Lower leg skin (tissue), 4 donors: ENCODE measurements at regions not wholly inside any gene's neighbourhood (a gene's known extent, or its start where the extent isn't known, plus 50 kb on each side); places are given as distances from the start of the nearest gene placed in this dataset.

Source experiments
- DNase-seq, 2 donors: peaks; one replicate each; pipeline ENCODE4 v3.0.0-alpha.2; 2019; ENCODE audit warnings: low spot score in 2 of 2
- H3K4me3 ChIP-seq: fragments of 200-600 bp; sonication (generic); 2 replicates; pipeline ENCODE4 v1.5.1; 2017; ENCODE audit warnings: mild to moderate bottlenecking, low read depth; ENCODE audit not compliant: poor library complexity, severe bottlenecking
- CTCF ChIP-seq, 3 donors: fragments of 450-650 bp; IDR thresholded peaks; one replicate each; pipeline ENCODE4 v1.5.1; 2016; ENCODE audit warnings: antibody characterized with exemption in 3 of 3, mild to moderate bottlenecking in 3 of 3, moderate library complexity in 2 of 3
- POLR2A ChIP-seq, 2 donors: fragments of 450-650 bp; IDR thresholded peaks; one replicate each; pipeline ENCODE4 v1.6.1; 2016 to 2017; ENCODE audit warnings: antibody characterized with exemption in 2 of 2, mild to moderate bottlenecking in 1 of 2, moderate library complexity in 1 of 2
- WGBS, 2 donors: methylation state at CpG; one replicate each; pipeline ENCODE4 v1.1.5; 2018; 5-methylcytosine and 5-hydroxymethylcytosine counted together
- intact Hi-C: fragments of 100-400 bp; cut with DNase I; formaldehyde crosslinking; loops from one replicate; pipeline ENCODE4 v1.15.0; 2023; ENCODE audit warnings: low total_unique reads

DNA sequence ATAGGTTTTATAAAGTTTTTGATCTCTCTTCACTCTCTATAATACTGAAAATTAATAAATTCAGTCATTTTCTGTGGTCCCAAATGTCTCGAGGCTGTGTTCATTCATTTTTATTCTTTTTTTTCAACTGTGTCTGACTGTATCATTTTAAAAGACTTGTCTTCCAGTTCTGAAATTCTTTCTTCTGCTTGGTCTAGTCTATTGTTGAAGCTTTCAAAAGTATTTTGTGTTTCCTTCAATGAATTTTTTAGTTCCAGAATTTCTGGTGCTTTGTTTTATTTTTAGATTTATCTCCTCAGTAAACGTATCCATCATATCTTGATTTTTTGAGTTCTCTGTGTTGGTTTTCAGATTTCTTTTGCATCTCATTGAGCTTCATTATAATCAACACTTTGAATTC is 161.0 kb upstream of the CHRM3 start:
- intact Hi-C loops, result no loop called here
- no peak for DNase-seq
- WGBS, 2 donors, result 81 to 86% methylated on average over 2 of the region's 2 CpGs
- no peak overlapping the region for H3K4me3 ChIP-seq
- TF ChIP-seq CTCF (IDR thresholded peaks at IDR 0.05) (no peak), POLR2A (IDR thresholded peaks at IDR 0.05) (no peak)

DNA sequence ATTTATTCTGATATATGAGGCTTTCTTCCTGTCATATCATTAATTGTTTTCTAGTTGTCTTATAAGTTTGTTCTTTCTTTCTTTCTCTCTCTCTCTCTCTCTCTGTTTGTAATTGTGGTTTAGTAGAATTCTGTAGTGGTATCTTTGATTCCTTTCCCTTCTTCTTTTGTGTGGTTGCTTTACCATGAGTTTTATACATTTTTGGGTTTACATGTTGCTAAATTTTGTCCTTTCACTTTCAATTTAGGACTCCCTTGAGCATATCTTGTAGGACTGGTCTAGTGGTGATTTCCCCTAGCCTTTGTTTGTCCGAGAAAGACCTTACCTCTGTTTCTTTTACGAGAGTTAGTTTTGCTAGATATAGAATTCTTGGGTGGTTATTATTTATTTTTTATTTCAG is 162.3 kb upstream of the CHRM3 start:
- intact Hi-C loops, result no loop called here
- DNase-seq, result no peak
- TF ChIP-seq POLR2A (IDR thresholded peaks at IDR 0.05) (no peak), CTCF (IDR thresholded peaks at IDR 0.05) (no peak)
- H3K4me3 ChIP-seq, result no peak overlapping the region
- WGBS, 2 donors, result 83 to 90% methylated on average over 2 of the region's 2 CpGs

DNA sequence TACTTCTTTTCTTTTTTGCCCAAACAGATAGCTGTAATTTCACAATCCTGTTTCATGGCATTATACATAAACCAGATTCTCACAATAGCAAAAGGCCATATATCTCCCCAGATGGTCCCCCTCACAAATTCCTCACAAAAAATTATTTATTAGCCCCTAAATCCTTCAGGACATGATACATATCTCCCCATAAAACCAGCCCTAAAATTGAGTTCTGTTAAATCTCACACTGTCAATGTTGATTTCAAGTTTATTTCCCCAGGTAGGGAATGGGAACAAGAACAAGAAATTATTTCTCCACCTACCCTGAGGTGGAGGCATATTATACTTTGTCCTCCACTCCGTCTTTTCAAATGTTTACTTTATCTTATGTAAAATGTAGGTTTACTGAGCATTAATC is 163.4 kb upstream of the CHRM3 start:
- intact Hi-C loops, result no loop called here
- DNase-seq, result no peak
- TF ChIP-seq CTCF (IDR thresholded peaks at IDR 0.05) (no peak), POLR2A (IDR thresholded peaks at IDR 0.05) (no peak)
- 78 to 81% methylated on average over 1 of the region's 1 CpG for WGBS, 2 donors
- no peak overlapping the region for H3K4me3 ChIP-seq

- DNase-seq, result no peak
- WGBS, 2 donors, result 84 to 94% methylated on average over 2 of the region's 2 CpGs
- intact Hi-C loops, result no loop called here
- TF ChIP-seq CTCF (IDR thresholded peaks at IDR 0.05), result no peak
- no peak for TF ChIP-seq POLR2A (IDR thresholded peaks at IDR 0.05)
- no peak overlapping the region for H3K4me3 ChIP-seq
These were observed 164.7 kb upstream of the CHRM3 start for GRCh38 chr1:239221656-239222055.

GRCh38 chr1:239219679-239220078 is 166.7 kb upstream of the CHRM3 start:
- intact Hi-C loops, result no loop called here

More at GRCh38 chr1:239219679-239220078, 166.7 kb upstream of the CHRM3 start:
- 68 to 79% methylated on average over 2 of the region's 2 CpGs for WGBS, 2 donors
- no peak for TF ChIP-seq POLR2A (IDR thresholded peaks at IDR 0.05)
- TF ChIP-seq CTCF (IDR thresholded peaks at IDR 0.05), result no peak
- H3K4me3 ChIP-seq, result no peak overlapping the region
- no peak for DNase-seq
